ENCODE measurements at regions not wholly inside any gene's neighbourhood (a gene's known extent, or its start where the extent isn't known, plus 50 kb on each side); places are given as distances from the start of the nearest gene placed in this dataset.
"Not testable (repeated sequence)": the region's sequence is repeated elsewhere in the genome, so short reads cannot be mapped to it uniquely, and the experiment has no call there.

DNA sequence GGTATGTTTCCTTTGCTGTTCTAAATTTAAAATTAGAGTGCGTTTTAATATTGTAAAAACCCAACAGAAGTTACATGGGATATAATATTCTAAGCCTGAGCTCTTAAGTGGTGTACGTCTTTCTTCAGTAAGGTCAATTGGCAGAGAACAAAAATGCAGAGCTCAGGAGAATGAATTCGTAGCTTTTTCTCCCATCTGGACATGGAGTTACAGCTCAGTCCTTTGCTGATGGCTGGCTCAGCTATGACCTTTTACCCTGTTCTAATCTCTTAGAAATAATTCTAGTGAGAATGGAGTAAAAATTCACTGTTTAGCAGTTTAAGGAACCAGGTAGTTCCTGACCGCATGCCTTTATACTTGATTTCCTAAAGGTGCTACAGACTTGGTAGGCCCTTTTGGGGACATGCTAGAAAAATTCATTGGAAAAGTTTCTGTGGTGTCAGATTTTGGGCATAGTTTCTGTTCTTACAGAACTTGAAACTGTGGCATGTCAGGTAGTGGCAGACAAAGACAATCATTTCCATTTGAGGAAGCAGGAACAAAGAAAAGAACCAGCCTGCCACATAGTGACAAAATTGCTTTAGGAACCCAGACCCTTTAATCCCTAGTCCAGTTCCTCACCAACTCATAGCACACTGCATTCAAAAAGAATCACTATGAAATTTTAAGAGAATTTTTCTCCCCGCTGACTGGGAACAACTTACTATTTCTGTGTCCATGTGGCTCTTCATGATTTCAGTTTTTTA, 566.8 kb upstream of the ZNF804A start:
- Mint-ChIP-seq H3K36me3 (no peaks in the 10 kb centered on the region), H3K9me3 (peaks cover 3 to 32% (median 10%) of the 10 kb centered on the region in 6 donors), H3K27ac (no peak overlapping the region), H3K4me1 (no peaks in the 10 kb centered on the region), H3K27me3 (ENCODE audit: low read depth in 3 of 3) (no peaks in the 10 kb centered on the region), H3K4me3 (no peak overlapping the region)
- DNase-seq = no peak

- Mint-ChIP-seq H3K27ac (no peak overlapping the region), H3K4me1 (no peaks in the 10 kb centered on the region), H3K4me3 (no peak overlapping the region), H3K36me3 (no peaks in the 10 kb centered on the region), H3K9me3 (peaks cover 3 to 24% (median 9%) of the 10 kb centered on the region in 6 donors), H3K27me3 (ENCODE audit: low read depth in 3 of 3) (no peaks in the 10 kb centered on the region)
- no peak for DNase-seq
These were observed 565.3 kb upstream of the ZNF804A start for GRCh38 chr2:184032983-184033382.

DNA sequence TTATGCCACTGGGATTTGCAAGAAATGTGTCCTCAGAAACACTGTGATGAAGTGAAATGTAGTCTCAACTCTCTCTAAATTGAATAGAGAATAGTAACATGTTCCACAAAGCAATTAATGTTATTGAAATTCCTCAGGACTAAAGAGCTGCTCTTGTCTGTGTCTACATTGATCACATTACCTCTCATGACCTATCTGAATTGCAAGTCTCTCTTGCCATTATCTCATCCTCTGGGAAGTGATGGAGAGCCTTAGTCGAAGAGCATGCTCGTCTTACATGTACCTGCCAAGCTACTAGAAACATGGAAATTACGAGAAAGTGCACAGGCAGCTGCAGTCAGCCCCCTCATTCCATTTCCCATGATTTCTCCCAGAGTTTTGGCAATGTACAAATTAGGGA, 561.1 kb upstream of the ZNF804A start:
- Mint-ChIP-seq H3K9me3 (peaks cover 0 to 30% (median 12%) of the 10 kb centered on the region in 6 donors), H3K4me1 (no peaks in the 10 kb centered on the region), H3K27ac (no peak overlapping the region), H3K27me3 (ENCODE audit: low read depth in 3 of 3) (no peaks in the 10 kb centered on the region), H3K36me3 (no peaks in the 10 kb centered on the region), H3K4me3 (no peak overlapping the region)
- DNase-seq = no peak

- H3K27ac Mint-ChIP-seq = no peak overlapping the region
- H3K36me3 Mint-ChIP-seq = peaks cover 0 to 4% (median 0%) of the 10 kb centered on the region in 3 donors
- H3K4me1 Mint-ChIP-seq = no peaks in the 10 kb centered on the region
- peaks cover 0 to 26% (median 12%) of the 10 kb centered on the region in 6 donors for H3K9me3 Mint-ChIP-seq
- no peak for DNase-seq
- H3K4me3 Mint-ChIP-seq = no peak overlapping the region
- no peaks in the 10 kb centered on the region for H3K27me3 Mint-ChIP-seq (ENCODE audit: low read depth in 3 of 3)
These were observed 558.8 kb upstream of the ZNF804A start for GRCh38 chr2:184039493-184039892.

- no peaks in the 10 kb centered on the region for H3K4me1 Mint-ChIP-seq
- no peak overlapping the region for H3K4me3 Mint-ChIP-seq
- DNase-seq = no peak
- H3K36me3 Mint-ChIP-seq = peaks cover 0 to 4% (median 0%) of the 10 kb centered on the region in 3 donors
- no peaks in the 10 kb centered on the region for H3K27me3 Mint-ChIP-seq (ENCODE audit: low read depth in 3 of 3)
- no peak overlapping the region for H3K27ac Mint-ChIP-seq
- H3K9me3 Mint-ChIP-seq = peaks cover under 1 to 28% (median 15%) of the 10 kb centered on the region in 6 donors
These were observed 558.1 kb upstream of the ZNF804A start for GRCh38 chr2:184040230-184040629.

GRCh38 chr2:184041077-184041476, 557.3 kb upstream of the ZNF804A start:
- Mint-ChIP-seq H3K9me3 (peaks cover 5 to 24% (median 17%) of the 10 kb centered on the region in 6 donors), H3K27ac (no peak overlapping the region), H3K4me1 (no peaks in the 10 kb centered on the region), H3K36me3 (peaks cover 0 to 4% (median 0%) of the 10 kb centered on the region in 3 donors), H3K4me3 (no peak overlapping the region), H3K27me3 (ENCODE audit: low read depth in 3 of 3) (no peaks in the 10 kb centered on the region)
- no peak for DNase-seq

DNA sequence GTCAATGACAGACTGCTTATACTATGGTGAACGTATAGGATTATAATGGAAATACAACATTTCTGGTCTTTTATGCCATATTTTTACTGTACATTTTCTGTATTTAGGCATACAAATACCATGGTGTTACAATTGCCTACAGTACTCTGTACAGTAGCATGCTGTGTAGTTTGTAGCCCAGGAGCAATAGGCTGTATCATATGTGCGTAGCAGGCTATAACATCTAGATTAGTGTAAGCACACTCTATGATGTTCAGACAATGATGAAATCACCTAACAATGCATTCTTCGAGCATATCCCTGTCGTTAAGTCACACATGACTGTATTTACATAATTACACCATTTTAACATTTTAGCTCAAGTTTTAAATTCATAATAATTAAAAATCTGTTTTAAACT, 556.6 kb upstream of the ZNF804A start:
- H3K27me3 Mint-ChIP-seq (ENCODE audit: low read depth in 3 of 3) = no peaks in the 10 kb centered on the region
- no peak overlapping the region for H3K4me3 Mint-ChIP-seq
- no peak overlapping the region for H3K27ac Mint-ChIP-seq
- H3K4me1 Mint-ChIP-seq = no peaks in the 10 kb centered on the region
- H3K36me3 Mint-ChIP-seq = peaks cover 0 to 4% (median 0%) of the 10 kb centered on the region in 3 donors
- DNase-seq = no peak
- H3K9me3 Mint-ChIP-seq = peaks cover 5 to 24% (median 16%) of the 10 kb centered on the region in 6 donors

- no peak for DNase-seq
- Mint-ChIP-seq H3K27me3 (ENCODE audit: low read depth in 3 of 3) (no peaks in the 10 kb centered on the region), H3K4me1 (no peaks in the 10 kb centered on the region), H3K36me3 (peaks cover 0 to 4% (median 0%) of the 10 kb centered on the region in 3 donors), H3K27ac (no peak overlapping the region), H3K9me3 (peaks cover 8 to 33% (median 14%) of the 10 kb centered on the region in 6 donors), H3K4me3 (no peak overlapping the region)
These were observed 550.8 kb upstream of the ZNF804A start for GRCh38 chr2:184047536-184047935.

DNA sequence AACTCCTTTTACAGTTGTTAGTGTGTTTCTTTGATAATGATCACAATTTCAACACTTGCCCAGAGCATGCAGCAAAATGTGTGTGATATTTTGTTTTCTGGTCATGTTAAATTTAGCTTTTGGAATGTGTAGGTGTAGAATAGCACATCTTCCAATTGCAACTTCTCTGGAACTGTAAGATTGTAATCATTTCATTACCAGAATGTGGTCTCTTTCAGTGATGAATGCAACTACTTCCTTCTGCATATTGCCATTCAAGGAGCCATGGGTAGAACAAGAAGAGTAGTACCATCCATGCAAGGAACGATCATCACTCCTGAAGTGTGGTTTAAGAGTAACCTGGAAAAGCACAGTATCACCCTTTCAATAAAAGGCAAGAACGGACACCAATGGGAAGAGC, 548.8 kb upstream of the ZNF804A start:
- Mint-ChIP-seq H3K36me3 (no peaks in the 10 kb centered on the region), H3K27ac (no peak overlapping the region), H3K9me3 (peaks cover 8 to 33% (median 15%) of the 10 kb centered on the region in 6 donors), H3K4me1 (no peaks in the 10 kb centered on the region), H3K4me3 (no peak overlapping the region), H3K27me3 (ENCODE audit: low read depth in 3 of 3) (no peaks in the 10 kb centered on the region)
- DNase-seq = no peak

DNA sequence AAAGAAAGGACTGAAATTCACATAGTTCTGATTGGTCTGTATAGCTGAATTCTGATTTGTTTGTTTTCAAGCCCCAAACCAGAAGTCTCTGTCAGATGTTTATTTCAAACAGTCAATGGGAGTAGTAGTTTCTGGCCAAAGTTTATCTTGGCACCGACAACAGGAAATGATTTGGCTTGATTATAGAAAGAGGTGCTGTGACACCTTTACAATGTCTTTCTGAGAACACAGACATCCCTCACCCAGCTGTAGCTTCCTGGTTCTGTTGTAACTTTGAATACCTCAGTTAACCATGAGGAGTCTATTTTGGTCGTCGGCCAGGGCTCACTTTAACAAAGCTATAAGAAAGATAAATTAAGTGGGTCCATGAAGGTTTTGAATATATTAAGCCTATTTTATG, 545.0 kb upstream of the ZNF804A start:
- DNase-seq = no peak
- H3K27me3 Mint-ChIP-seq (ENCODE audit: low read depth in 3 of 3) = no peaks in the 10 kb centered on the region
- H3K4me1 Mint-ChIP-seq = no peaks in the 10 kb centered on the region
- no peaks in the 10 kb centered on the region for H3K36me3 Mint-ChIP-seq
- peaks cover 0 to 13% (median 8%) of the 10 kb centered on the region in 6 donors for H3K9me3 Mint-ChIP-seq
- no peak overlapping the region for H3K4me3 Mint-ChIP-seq
- H3K27ac Mint-ChIP-seq = no peak overlapping the region

- H3K4me3 Mint-ChIP-seq; H3K4me1 Mint-ChIP-seq; H3K9me3 Mint-ChIP-seq; DNase-seq; H3K36me3 Mint-ChIP-seq; H3K27me3 Mint-ChIP-seq (ENCODE audit: low read depth in 3 of 3); H3K27ac Mint-ChIP-seq: not testable (repeated sequence)
These were observed 543.9 kb upstream of the ZNF804A start for GRCh38 chr2:184054419-184054818.

GRCh38 chr2:184057910-184058309, 540.4 kb upstream of the ZNF804A start:
- DNase-seq = no peak
- H3K9me3 Mint-ChIP-seq = peaks cover 8 to 26% (median 14%) of the 10 kb centered on the region in 6 donors
- H3K4me3 Mint-ChIP-seq = no peak overlapping the region
- H3K27ac Mint-ChIP-seq = no peak overlapping the region
- H3K36me3 Mint-ChIP-seq = no peaks in the 10 kb centered on the region
- H3K27me3 Mint-ChIP-seq (ENCODE audit: low read depth in 3 of 3) = peaks cover 0 to 2% (median 0%) of the 10 kb centered on the region in 3 donors
- H3K4me1 Mint-ChIP-seq = no peaks in the 10 kb centered on the region

GRCh38 chr2:184060268-184060667, 538.1 kb upstream of the ZNF804A start:
- not testable (repeated sequence) for H3K4me1 Mint-ChIP-seq, H3K27ac Mint-ChIP-seq

DNA sequence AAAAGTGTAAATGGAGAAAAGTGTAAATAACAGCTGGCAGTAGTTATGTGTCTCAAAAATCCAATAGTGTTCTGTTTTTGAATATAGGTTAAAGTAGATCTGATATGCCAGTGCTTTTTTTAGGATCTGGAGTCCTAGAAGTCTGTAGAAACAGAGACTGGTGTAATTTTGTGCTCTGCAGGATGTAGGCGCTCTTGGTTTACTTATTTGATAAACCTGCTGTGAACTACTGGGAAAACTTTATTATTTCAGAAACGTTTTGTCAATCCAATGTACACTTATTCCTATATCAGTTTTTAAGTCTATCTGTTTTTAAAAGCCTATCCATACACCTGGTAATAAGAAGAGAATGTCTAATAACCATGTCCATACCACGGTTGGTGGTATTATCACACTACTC, 530.8 kb upstream of the ZNF804A start:
- peaks cover 2 to 37% (median 26%) of the 10 kb centered on the region in 6 donors for H3K9me3 Mint-ChIP-seq
- H3K27me3 Mint-ChIP-seq (ENCODE audit: low read depth in 3 of 3) = no peaks in the 10 kb centered on the region
- no peak overlapping the region for H3K27ac Mint-ChIP-seq
- DNase-seq = no peak
- no peaks in the 10 kb centered on the region for H3K4me1 Mint-ChIP-seq
- no peaks in the 10 kb centered on the region for H3K36me3 Mint-ChIP-seq
- no peak overlapping the region for H3K4me3 Mint-ChIP-seq

More at GRCh38 chr2:184060268-184060667, 538.1 kb upstream of the ZNF804A start:
- peaks cover 10 to 42% (median 33%) of the 10 kb centered on the region in 6 donors for H3K9me3 Mint-ChIP-seq
- DNase-seq; H3K4me3 Mint-ChIP-seq; H3K36me3 Mint-ChIP-seq; H3K27me3 Mint-ChIP-seq (ENCODE audit: low read depth in 3 of 3): not testable (repeated sequence)

DNA sequence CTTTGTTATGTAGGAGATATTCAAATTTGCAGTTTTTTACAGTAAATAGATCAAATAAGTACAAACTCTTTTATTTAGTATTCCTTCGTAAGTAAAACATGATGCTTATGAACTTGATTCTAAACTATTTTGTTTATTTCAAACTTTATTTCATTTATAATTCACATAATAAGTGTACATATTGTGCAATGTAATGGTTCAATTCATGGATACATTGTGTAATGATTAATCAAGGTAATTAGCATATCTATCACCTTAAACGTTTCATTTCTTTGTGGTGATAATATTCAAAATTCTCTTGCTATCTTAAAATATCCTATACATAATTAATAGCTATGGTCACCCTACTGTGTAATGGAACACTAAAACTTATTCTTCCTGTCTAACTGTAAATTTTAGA, 525.9 kb upstream of the ZNF804A start:
- H3K4me1 Mint-ChIP-seq = no peaks in the 10 kb centered on the region
- peaks cover 0 to 3% (median 0%) of the 10 kb centered on the region in 3 donors for H3K36me3 Mint-ChIP-seq
- H3K27ac Mint-ChIP-seq = no peak overlapping the region
- peaks cover 3 to 20% (median 10%) of the 10 kb centered on the region in 6 donors for H3K9me3 Mint-ChIP-seq
- H3K4me3 Mint-ChIP-seq = no peak overlapping the region
- no peaks in the 10 kb centered on the region for H3K27me3 Mint-ChIP-seq (ENCODE audit: low read depth in 3 of 3)
- DNase-seq = no peak

Data from immature natural killer cell (primary cell).